MM.1S (cell line): ENCODE measurements at regions not wholly inside any gene's neighbourhood (a gene's known extent, or its start where the extent isn't known, plus 50 kb on each side); places are given as distances from the start of the nearest gene placed in this dataset.

Experiments used
- EZH2 ChIP-seq: fragments of 300-600 bp; sonication (generic); optimal IDR thresholded peaks from 2 replicates; pipeline ENCODE3; 2017; ENCODE audit warnings: low read depth, mild to moderate bottlenecking, antibody characterized with exemption, low read length, mixed read lengths
- EZH2phosphoT487 ChIP-seq: fragments of 300-600 bp; sonication (generic); IDR thresholded peaks from 2 replicates; pipeline ENCODE4 v1.6.1; 2018; ENCODE audit warnings: antibody characterized with exemption, low read length
- TF ChIP-seq, protein P1 (sequence below): fragments of 300-600 bp; sonication (generic); IDR thresholded peaks from 2 replicates; pipeline ENCODE4 v1.5.1; 2016; ENCODE audit warnings: antibody characterized with exemption, low read length, mixed read lengths

GRCh38 chr11:21924262-21924661 is 268.6 kb upstream of the ANO5 start:
- TF ChIP-seq, protein P1, sequence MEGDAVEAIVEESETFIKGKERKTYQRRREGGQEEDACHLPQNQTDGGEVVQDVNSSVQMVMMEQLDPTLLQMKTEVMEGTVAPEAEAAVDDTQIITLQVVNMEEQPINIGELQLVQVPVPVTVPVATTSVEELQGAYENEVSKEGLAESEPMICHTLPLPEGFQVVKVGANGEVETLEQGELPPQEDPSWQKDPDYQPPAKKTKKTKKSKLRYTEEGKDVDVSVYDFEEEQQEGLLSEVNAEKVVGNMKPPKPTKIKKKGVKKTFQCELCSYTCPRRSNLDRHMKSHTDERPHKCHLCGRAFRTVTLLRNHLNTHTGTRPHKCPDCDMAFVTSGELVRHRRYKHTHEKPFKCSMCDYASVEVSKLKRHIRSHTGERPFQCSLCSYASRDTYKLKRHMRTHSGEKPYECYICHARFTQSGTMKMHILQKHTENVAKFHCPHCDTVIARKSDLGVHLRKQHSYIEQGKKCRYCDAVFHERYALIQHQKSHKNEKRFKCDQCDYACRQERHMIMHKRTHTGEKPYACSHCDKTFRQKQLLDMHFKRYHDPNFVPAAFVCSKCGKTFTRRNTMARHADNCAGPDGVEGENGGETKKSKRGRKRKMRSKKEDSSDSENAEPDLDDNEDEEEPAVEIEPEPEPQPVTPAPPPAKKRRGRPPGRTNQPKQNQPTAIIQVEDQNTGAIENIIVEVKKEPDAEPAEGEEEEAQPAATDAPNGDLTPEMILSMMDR, result no peak
- no peak for TF ChIP-seq EZH2
- TF ChIP-seq EZH2phosphoT487, result no peak
